HL-60 (cell line): ENCODE measurements at regions not wholly inside any gene's neighbourhood (a gene's known extent, or its start where the extent isn't known, plus 50 kb on each side); places are given as distances from the start of the nearest gene placed in this dataset.

Experiments
- DNase-seq, 2 experiments: peaks; one replicate each; pipeline ENCODE4 v3.0.0-alpha.2; 2010 to 2020; ENCODE audit warnings: low read depth in 1 of 2, low spot score in 1 of 2
- H3K27ac ChIP-seq: fragments of 250-450 bp; sonication (Bioruptor Pico); replicated peaks from 2 replicates; pipeline ENCODE4 v1.5.1; 2020; ENCODE audit warnings: mild to moderate bottlenecking, moderate library complexity
- H3K27me3 ChIP-seq: fragments of 250-450 bp; sonication (Bioruptor Pico); 2 replicates; pipeline ENCODE4 v1.5.1; 2021; ENCODE audit warnings: mild to moderate bottlenecking, moderate library complexity; ENCODE audit not compliant: insufficient read depth, poor library complexity, severe bottlenecking
- H3K4me3 ChIP-seq: replicated peaks from 2 replicates; pipeline ENCODE4 v1.5.1; 2011; ENCODE audit warnings: mild to moderate bottlenecking, control low read depth, low read length; ENCODE audit not compliant: insufficient read depth
- CTCF ChIP-seq: IDR thresholded peaks from one replicate; pipeline ENCODE4 v1.5.1; 2011; ENCODE audit warnings: low read length, control low read depth, inconsistent platforms; ENCODE audit not compliant: insufficient read depth
- GABPA ChIP-seq: IDR thresholded peaks from 2 replicates; pipeline ENCODE4 v1.6.1; 2012; ENCODE audit warnings: low read depth
- POLR2AphosphoS5 ChIP-seq: IDR thresholded peaks from 2 replicates; pipeline ENCODE4 v1.6.1; 2012; ENCODE audit warnings: low read depth
- REST ChIP-seq: IDR thresholded peaks from 2 replicates; pipeline ENCODE4 v1.6.1; 2012; ENCODE audit warnings: low read depth; ENCODE audit not compliant: insufficient replicate concordance
- SPI1 ChIP-seq: IDR thresholded peaks from 2 replicates; pipeline ENCODE4 v1.6.1; 2012; ENCODE audit warnings: low read depth, mild to moderate bottlenecking, borderline replicate concordance

- TF ChIP-seq SPI1 (no peak), CTCF (no peak), POLR2AphosphoS5 (no peak), REST (no peak), GABPA (no peak)
- Histone ChIP-seq H3K4me3 (no peak overlapping the region), H3K27ac (no peak overlapping the region), H3K27me3 (no peaks in the 10 kb centered on the region)
- no peak for DNase-seq
Observed at GRCh38 chr14:104476437-104476836, 103.1 kb upstream of the C14orf180 start.

GRCh38 chr14:104477117-104477623, 102.4 kb upstream of the C14orf180 start:
- Histone ChIP-seq H3K27me3 (no peaks in the 10 kb centered on the region), H3K27ac (no peak overlapping the region), H3K4me3 (no peak overlapping the region)
- no peak for DNase-seq
- TF ChIP-seq CTCF: no peak
- TF ChIP-seq GABPA: no peak
- TF ChIP-seq REST: no peak
- TF ChIP-seq SPI1: no peak
- no peak for TF ChIP-seq POLR2AphosphoS5

GRCh38 chr14:104477666-104478380, 101.7 kb upstream of the C14orf180 start:
- no peak for DNase-seq
- no peak for TF ChIP-seq GABPA
- TF ChIP-seq REST: no peak
- Histone ChIP-seq H3K4me3 (no peak overlapping the region), H3K27ac (no peak overlapping the region), H3K27me3 (no peaks in the 10 kb centered on the region)
